Panc1 (cell line): ENCODE measurements at regions not wholly inside any gene's neighbourhood (a gene's known extent, or its start where the extent isn't known, plus 50 kb on each side); places are given as distances from the start of the nearest gene placed in this dataset.

ENCODE experiments used
- ATAC-seq: fragments of 200-7000 bp; cut with Tn5 transposase; 2 replicates; pipeline ENCODE4 v1.9.1; 2020; ENCODE audit warnings: mild to moderate bottlenecking, moderate library complexity
- BruUV-seq: library from RNA; stranded (reverse); fragments of 400-500 nt; replicated peaks from 2 replicates; lab custom pipeline; 2021; lab: Mats Ljungman, UMichigan
- CTCF ChIA-PET: fragments of 300-600 bp; sonication (Branson Sonifier 250); formaldehyde crosslinking; loops from one replicate; lab custom pipeline; 2022; ENCODE audit warnings: antibody characterized with exemption; lab: Charles Lee
- POLR2A ChIA-PET: fragments of 300-600 bp; sonication (Branson Sonifier 250); formaldehyde crosslinking; loops from one replicate; lab custom pipeline; 2022; ENCODE audit warnings: antibody characterized with exemption; lab: Charles Lee
- DNase-seq: peaks from one replicate; pipeline ENCODE4 v3.0.0-alpha.2; 2010; ENCODE audit warnings: low read depth, low spot score
- H3K27ac ChIP-seq: 2 replicates; pipeline ENCODE4 v1.5.1; 2011; ENCODE audit warnings: mild to moderate bottlenecking, low read length, inconsistent platforms
- H3K27me3 ChIP-seq: fragments of 200-500 bp; sonication (Bioruptor generic); 2 replicates; pipeline ENCODE4 v1.6.0; 2014; ENCODE audit warnings: low read length, inconsistent platforms; ENCODE audit not compliant: control insufficient read depth, insufficient read depth
- H3K36me3 ChIP-seq: fragments of 200-500 bp; sonication (Bioruptor generic); 2 replicates; pipeline ENCODE4 v1.5.1; 2014; ENCODE audit warnings: inconsistent platforms, mild to moderate bottlenecking, low read length, moderate library complexity; ENCODE audit not compliant: control insufficient read depth, insufficient read depth
- H3K4me1 ChIP-seq: 2 replicates; pipeline ENCODE4 v1.5.1; 2011; ENCODE audit warnings: inconsistent platforms, mild to moderate bottlenecking, low read length, moderate library complexity; ENCODE audit not compliant: control insufficient read depth, insufficient read depth
- H3K4me3 ChIP-seq, 2 experiments: 2 replicates each; pipeline ENCODE4 v1.5.1; 2011 to 2012; ENCODE audit warnings: low read depth in 2 of 2, low read length in 2 of 2, mild to moderate bottlenecking in 2 of 2, inconsistent platforms in 1 of 2, moderate library complexity in 1 of 2
- H3K9me3 ChIP-seq: fragments of 200-500 bp; sonication (Bioruptor generic); 2 replicates; pipeline ENCODE4 v1.5.1; 2014; ENCODE audit warnings: low read depth, mild to moderate bottlenecking, inconsistent platforms, low read length, moderate library complexity; ENCODE audit not compliant: control insufficient read depth, insufficient read depth
- CTCF ChIP-seq: fragments of 450-650 bp; IDR thresholded peaks from 2 replicates; pipeline ENCODE4 v1.5.1; 2017; ENCODE audit warnings: mild to moderate bottlenecking
- POLR2AphosphoS5 ChIP-seq: IDR thresholded peaks from 2 replicates; pipeline ENCODE4 v1.6.1; 2012; ENCODE audit warnings: mild to moderate bottlenecking, low read depth, low read length, moderate library complexity
- REST ChIP-seq, 2 experiments: IDR thresholded peaks; 2 replicates each; pipeline ENCODE4 v1.6.1; 2011 to 2012; ENCODE audit warnings: low read depth in 2 of 2, control low read depth in 1 of 2, low read length in 1 of 2, mild to moderate bottlenecking in 1 of 2, moderate library complexity in 1 of 2; ENCODE audit not compliant: insufficient read depth in 1 of 2
- SIN3A ChIP-seq: IDR thresholded peaks from 2 replicates; pipeline ENCODE4 v1.6.1; 2012; ENCODE audit warnings: low read depth, mild to moderate bottlenecking, low read length, moderate library complexity, borderline replicate concordance; ENCODE audit not compliant: insufficient read depth
- TCF7L2 ChIP-seq: IDR thresholded peaks from 2 replicates; pipeline ENCODE4 v1.6.1; 2011; ENCODE audit warnings: mild to moderate bottlenecking, low read depth, low read length, inconsistent platforms
- in situ Hi-C: cut with HindIII; loops from 2 replicates; pipeline ENCODE4 v1.10.0; 2016; ENCODE audit warnings: low sequenced_read_pairs, low pct_unique_long_range_greater_than_20kb
- intact Hi-C: fragments of 100-400 bp; cut with micrococcal nuclease; formaldehyde crosslinking; loops from one replicate; pipeline ENCODE4 v1.10.0; 2022; ENCODE audit not compliant: unreplicated experiment

- DNase-seq (no peak), ATAC-seq (no peak)
- no TSS peak for BruUV-seq
Measured at GRCh38 chr5:40273936-40274335, 405.8 kb upstream of the PTGER4 start.

GRCh38 chr5:40271476-40271875 is 408.2 kb upstream of the PTGER4 start:
- no peak overlapping the region for H3K4me3 ChIP-seq
- POLR2A ChIA-PET: no interaction called here
- H3K9me3 ChIP-seq: no peaks in the 10 kb centered on the region
- H3K27me3 ChIP-seq: no peaks in the 10 kb centered on the region
- no TSS peak for BruUV-seq
- CTCF ChIA-PET: no interaction called here
- TF ChIP-seq CTCF: no peak
- TF ChIP-seq TCF7L2: no peak
- no peak for TF ChIP-seq REST (IDR thresholded peaks at IDR 0.05; ENCODE audit: insufficient read depth in 1 of 2, low read depth in 2 of 2, low read length in 1 of 2)
- no peak for TF ChIP-seq SIN3A
- TF ChIP-seq POLR2AphosphoS5: no peak
- in situ Hi-C loops (no loop called here), intact Hi-C loops (no loop called here)
- ATAC-seq (no peak), DNase-seq (no peak)
- no peaks in the 10 kb centered on the region for H3K36me3 ChIP-seq
- H3K4me1 ChIP-seq: no peaks in the 10 kb centered on the region
- no peak overlapping the region for H3K27ac ChIP-seq

More at GRCh38 chr5:40273936-40274335, 405.8 kb upstream of the PTGER4 start:
- Histone ChIP-seq H3K27ac (no peak overlapping the region), H3K4me1 (no peaks in the 10 kb centered on the region), H3K4me3 (no peak overlapping the region), H3K36me3 (no peaks in the 10 kb centered on the region), H3K27me3 (no peaks in the 10 kb centered on the region), H3K9me3 (no peaks in the 10 kb centered on the region)
- CTCF ChIA-PET: no interaction called here
- TF ChIP-seq REST (IDR thresholded peaks at IDR 0.05; ENCODE audit: insufficient read depth in 1 of 2, low read depth in 2 of 2, low read length in 1 of 2) (no peak), SIN3A (no peak), POLR2AphosphoS5 (no peak), CTCF (no peak), TCF7L2 (no peak)
- in situ Hi-C loops (no loop called here), intact Hi-C loops (no loop called here)
- POLR2A ChIA-PET: no interaction called here
